SK-N-SH (cell line): ENCODE measurements at regions not wholly inside any gene's neighbourhood (a gene's known extent, or its start where the extent isn't known, plus 50 kb on each side); places are given as distances from the start of the nearest gene placed in this dataset.

ENCODE experiments used
- CHD2 ChIP-seq: fragments of 150-350 bp; IDR thresholded peaks from 2 replicates; pipeline ENCODE4 v1.6.1; 2018; ENCODE audit warnings: low read length; ENCODE audit not compliant: partially characterized antibody
- EP300 ChIP-seq, 2 experiments: IDR thresholded peaks; 2 replicates each; pipeline versions ENCODE4 v1.4.0 to v1.6.1; 2012; ENCODE audit warnings: borderline replicate concordance in 1 of 2, low read depth in 1 of 2, low read length in 1 of 2
- EZH2phosphoT487 ChIP-seq: fragments of 200-600 bp; sonication (generic); IDR thresholded peaks from 2 replicates; pipeline ENCODE4 v1.6.1; 2017; ENCODE audit warnings: low read depth, mixed run types, mild to moderate bottlenecking, antibody characterized with exemption, moderate library complexity, borderline replicate concordance
- FOXJ3 ChIP-seq: sonication (generic); formaldehyde crosslinking; IDR thresholded peaks from 2 replicates; pipeline ENCODE4 v1.5.1; 2020; ENCODE audit warnings: mild to moderate bottlenecking, missing genetic modification reagents
- FOXM1 ChIP-seq: IDR thresholded peaks from 2 replicates; pipeline ENCODE4 v1.4.0; 2012; ENCODE audit warnings: low read depth, mild to moderate bottlenecking
- GATA2 ChIP-seq: sonication (generic); formaldehyde crosslinking; IDR thresholded peaks from 2 replicates; pipeline ENCODE4 v1.5.0; 2020; ENCODE audit warnings: mild to moderate bottlenecking, missing genetic modification reagents
- NFIC ChIP-seq: IDR thresholded peaks from 2 replicates; pipeline ENCODE4 v1.4.0; 2012; ENCODE audit warnings: borderline replicate concordance
- NRF1 ChIP-seq: IDR thresholded peaks from 2 replicates; pipeline ENCODE4 v1.6.1; 2012; ENCODE audit warnings: low read depth, mild to moderate bottlenecking, low read length
- POLR2AphosphoS5 ChIP-seq: IDR thresholded peaks from 2 replicates; pipeline ENCODE4 v1.6.1; 2012; ENCODE audit warnings: low read depth, low read length
- RAD21 ChIP-seq: IDR thresholded peaks from 2 replicates; pipeline ENCODE4 v1.6.1; 2012; ENCODE audit warnings: mild to moderate bottlenecking, low read length
- RFX5 ChIP-seq: IDR thresholded peaks from 2 replicates; pipeline ENCODE4 v1.6.1; 2012; ENCODE audit warnings: mild to moderate bottlenecking, improper control_type of control experiment, low read length
- TAF1 ChIP-seq: IDR thresholded peaks from 2 replicates; pipeline ENCODE4 v1.6.1; 2012; ENCODE audit warnings: low read depth, mild to moderate bottlenecking, low read length, moderate library complexity, borderline replicate concordance
- TF ChIP-seq, protein P1 (sequence below): fragments of 200-600 bp; sonication (generic); IDR thresholded peaks from 2 replicates; pipeline ENCODE4 v1.6.1; 2017; ENCODE audit warnings: antibody characterized with exemption, mild to moderate bottlenecking, moderate library complexity
- TF ChIP-seq, protein P2 (sequence below): IDR thresholded peaks from 2 replicates; pipeline ENCODE4 v1.4.0; 2012; ENCODE audit warnings: low read depth, borderline replicate concordance

DNA sequence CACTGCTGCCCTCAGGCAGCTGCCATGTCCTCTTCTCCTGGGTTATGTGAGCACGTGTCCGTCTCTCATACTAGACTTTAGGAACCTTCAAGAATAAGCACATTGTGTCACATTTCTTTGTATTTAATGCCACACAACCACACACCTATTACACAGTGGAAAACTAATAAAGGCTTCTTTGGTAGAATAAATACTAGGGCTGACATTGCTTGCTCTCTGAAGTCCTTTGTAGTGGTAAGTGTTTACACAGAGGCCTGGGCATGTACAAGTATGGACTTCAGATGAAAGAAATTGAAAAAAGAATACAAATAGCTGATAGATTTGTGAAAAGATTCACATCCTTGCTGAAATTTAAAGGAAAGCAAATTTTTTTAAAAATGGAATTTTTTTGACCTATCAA, 188.1 kb upstream of the CCL2 start:
- TF ChIP-seq RFX5 = no peak
- TF ChIP-seq, protein P1, sequence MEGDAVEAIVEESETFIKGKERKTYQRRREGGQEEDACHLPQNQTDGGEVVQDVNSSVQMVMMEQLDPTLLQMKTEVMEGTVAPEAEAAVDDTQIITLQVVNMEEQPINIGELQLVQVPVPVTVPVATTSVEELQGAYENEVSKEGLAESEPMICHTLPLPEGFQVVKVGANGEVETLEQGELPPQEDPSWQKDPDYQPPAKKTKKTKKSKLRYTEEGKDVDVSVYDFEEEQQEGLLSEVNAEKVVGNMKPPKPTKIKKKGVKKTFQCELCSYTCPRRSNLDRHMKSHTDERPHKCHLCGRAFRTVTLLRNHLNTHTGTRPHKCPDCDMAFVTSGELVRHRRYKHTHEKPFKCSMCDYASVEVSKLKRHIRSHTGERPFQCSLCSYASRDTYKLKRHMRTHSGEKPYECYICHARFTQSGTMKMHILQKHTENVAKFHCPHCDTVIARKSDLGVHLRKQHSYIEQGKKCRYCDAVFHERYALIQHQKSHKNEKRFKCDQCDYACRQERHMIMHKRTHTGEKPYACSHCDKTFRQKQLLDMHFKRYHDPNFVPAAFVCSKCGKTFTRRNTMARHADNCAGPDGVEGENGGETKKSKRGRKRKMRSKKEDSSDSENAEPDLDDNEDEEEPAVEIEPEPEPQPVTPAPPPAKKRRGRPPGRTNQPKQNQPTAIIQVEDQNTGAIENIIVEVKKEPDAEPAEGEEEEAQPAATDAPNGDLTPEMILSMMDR = no peak
- no peak for TF ChIP-seq NFIC
- TF ChIP-seq TAF1 = no peak
- no peak for TF ChIP-seq EP300 (IDR thresholded peaks at IDR 0.05; ENCODE audit: borderline replicate concordance in 1 of 2, low read depth in 1 of 2, low read length in 1 of 2)
- TF ChIP-seq FOXM1 = no peak
- TF ChIP-seq POLR2AphosphoS5 = no peak
- no peak for TF ChIP-seq NRF1
- TF ChIP-seq, protein P2, sequence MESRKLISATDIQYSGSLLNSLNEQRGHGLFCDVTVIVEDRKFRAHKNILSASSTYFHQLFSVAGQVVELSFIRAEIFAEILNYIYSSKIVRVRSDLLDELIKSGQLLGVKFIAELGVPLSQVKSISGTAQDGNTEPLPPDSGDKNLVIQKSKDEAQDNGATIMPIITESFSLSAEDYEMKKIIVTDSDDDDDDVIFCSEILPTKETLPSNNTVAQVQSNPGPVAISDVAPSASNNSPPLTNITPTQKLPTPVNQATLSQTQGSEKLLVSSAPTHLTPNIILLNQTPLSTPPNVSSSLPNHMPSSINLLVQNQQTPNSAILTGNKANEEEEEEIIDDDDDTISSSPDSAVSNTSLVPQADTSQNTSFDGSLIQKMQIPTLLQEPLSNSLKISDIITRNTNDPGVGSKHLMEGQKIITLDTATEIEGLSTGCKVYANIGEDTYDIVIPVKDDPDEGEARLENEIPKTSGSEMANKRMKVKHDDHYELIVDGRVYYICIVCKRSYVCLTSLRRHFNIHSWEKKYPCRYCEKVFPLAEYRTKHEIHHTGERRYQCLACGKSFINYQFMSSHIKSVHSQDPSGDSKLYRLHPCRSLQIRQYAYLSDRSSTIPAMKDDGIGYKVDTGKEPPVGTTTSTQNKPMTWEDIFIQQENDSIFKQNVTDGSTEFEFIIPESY = no peak
- no peak for TF ChIP-seq RAD21
- TF ChIP-seq FOXJ3 = no peak
- TF ChIP-seq GATA2 = no peak
- TF ChIP-seq EZH2phosphoT487 = no peak
- TF ChIP-seq CHD2 = no peak
